ENCODE measurements at regions not wholly inside any gene's neighbourhood (a gene's known extent, or its start where the extent isn't known, plus 50 kb on each side); places are given as distances from the start of the nearest gene placed in this dataset.

DNA sequence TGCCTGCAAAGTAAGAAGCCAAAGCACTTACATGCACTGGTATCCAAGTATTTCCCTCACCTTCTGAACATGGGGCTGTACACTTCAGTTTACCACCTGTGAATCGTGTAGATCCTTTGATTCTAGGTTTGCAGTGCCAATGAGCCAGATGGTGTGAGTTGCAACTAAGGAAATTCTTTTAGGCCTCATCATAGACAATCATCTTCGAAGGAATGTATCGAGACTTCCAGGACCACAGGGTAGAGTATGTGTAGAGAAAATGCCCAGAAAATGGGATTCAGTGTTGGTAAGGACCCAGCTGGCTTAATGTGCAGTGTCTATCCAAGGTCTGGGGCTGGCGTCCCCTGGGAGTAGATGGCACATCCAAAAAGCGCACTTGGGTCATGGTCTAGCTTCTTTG, 323.2 kb upstream of the TPM1 start:
- no peak for DNase-seq

DNA sequence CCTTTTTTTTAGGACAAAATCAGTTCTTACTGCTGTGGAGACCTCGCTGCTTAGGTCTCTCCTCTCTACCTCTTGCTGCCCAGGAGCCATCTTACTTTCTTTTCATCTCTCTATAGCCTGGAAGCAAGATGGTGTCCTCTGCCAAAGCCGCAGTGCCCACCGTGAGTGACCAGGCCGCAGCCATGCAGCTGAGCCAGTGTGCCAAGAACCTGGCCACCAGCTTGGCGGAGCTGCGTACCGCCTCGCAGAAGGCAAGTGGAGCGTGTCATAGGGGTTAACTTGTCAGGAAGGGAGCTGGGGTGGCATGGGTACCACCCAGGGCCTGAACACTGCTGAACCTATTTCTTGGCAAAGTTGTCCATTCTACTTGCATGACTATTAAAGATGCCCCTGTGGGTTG, 320.3 kb upstream of the TPM1 start:
- DNase-seq = no peak

DNA sequence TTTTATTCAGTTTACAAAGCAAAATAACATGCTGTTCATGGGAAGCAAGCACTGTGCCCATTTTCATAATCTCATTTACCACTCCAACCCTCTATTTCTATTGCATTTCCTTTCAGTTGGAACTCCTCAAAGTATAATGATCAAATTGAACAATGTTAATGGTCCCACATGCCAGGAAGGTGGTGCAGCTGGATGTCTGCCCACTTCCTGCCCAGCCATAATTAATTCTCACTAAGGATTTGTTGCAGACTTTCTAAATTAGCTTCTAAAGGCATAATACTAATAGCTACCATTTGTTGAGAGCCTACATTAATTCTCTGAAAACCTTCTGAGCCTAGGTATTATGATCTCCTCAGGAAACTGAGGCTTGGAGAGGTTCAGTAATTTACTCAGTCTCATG, 316.1 kb upstream of the TPM1 start:
- no peak for DNase-seq

DNA sequence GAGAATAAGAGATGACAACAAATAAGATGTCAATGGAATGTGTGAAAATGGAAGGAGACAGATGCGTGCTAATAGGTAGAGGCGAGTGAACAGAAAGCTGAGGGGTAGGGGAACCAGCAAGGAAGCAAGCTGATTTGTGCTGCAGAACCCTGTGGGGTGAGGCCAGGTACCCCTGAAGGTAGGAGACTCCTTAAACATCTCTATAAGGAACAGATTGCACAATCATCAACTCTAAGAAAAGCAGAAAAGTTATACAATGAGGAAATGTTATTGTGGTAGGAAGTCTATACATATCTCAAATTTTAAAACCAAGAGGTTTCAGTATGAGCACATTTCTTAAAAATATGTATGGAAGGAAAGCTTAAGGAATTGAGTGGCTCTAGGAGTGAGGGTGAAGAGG, 315.0 kb upstream of the TPM1 start:
- DNase-seq = no peak

DNA sequence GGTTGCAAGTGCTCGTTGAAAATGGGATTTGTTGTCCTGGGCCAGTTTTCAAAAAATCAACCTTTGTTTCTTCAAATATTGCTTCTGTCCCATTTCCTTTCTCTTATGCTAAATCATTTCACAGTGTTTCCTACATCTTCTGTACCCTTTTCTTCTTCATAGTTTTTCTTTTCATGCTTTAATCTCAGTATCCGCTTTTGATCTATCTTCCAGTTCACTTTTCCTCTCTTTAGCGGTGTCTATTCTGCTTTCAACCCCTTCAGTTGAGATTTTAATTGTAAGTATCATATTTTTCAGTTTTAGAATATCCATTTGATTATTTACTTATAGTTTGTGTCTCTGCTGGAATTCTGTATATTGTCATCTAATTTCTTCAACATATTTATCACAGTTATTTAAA, 311.7 kb upstream of the TPM1 start:
- DNase-seq = no peak

DNA sequence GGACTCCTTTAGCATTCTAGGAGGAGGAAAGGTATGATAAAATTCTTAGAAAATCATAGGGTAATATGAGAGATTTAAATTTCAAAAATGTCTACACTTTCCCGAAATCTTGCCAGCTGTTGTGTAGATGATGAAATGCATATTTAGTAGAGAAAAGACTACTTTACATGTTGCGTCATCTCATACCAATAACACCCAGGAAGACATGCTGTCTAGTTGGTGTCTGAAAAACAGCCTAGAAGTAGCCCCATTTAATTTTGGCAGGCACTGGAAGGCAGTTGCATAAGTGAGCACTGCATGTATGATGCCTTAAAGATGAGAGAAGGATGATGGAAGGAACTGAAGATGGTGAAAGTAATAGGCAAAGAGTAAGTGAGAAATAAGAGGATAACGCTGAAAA, 310.5 kb upstream of the TPM1 start:
- DNase-seq = no peak

DNA sequence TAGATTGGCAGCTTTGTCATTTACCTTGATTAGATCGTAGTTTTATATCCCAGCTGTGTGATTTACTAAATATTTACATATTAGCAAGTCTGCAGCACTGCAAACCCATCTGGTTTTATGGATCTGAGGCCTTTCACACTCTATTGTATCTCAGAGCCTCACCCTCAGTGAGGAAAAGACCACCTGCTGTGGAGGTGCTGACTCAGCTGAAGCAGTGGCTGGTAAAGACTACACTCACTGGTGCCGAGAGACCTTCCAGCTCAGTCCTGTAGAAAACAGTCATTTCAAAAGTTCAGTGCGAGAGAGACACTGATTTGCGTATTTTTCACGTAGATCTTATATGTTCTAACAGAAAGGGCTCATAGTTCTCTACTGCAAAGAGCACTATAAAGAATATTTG, 307.8 kb upstream of the TPM1 start:
- no peak for DNase-seq

DNA sequence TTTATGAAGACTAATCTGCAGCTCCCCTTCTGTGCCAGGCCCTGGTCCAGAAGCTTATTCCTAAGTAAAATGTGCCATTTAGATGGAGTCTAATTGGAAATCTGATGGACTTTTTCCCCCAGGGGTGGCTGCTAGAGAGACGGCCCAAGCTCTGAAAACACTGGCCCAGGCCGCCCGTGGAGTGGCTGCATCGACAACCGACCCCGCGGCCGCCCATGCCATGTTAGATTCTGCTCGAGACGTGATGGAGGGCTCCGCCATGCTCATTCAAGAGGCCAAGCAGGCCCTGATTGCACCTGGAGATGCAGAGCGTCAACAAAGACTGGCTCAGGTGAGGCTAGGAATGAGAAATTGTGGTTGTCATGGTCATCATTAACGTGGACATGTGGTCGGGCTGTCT, 305.8 kb upstream of the TPM1 start:
- no peak for DNase-seq

DNA sequence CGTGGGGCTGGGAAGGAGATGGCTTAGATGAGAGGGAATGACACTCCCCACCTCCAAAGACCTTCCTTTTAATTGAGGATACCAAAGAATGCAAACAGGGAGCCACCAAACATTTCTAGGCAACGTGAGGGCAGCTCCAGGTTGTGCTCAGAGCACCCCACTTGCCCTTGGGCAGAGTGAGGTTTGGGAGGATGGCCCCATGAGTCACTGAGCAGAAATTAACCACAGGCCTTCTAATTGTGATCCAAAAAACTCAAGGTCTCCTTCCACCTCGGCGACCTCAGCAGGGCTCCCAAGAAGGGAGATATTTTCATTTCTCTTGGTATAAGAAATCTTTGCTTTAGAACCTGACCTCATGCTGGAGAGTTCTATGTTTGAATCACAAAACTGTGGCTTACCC, 305.0 kb upstream of the TPM1 start:
- no peak for DNase-seq

DNA sequence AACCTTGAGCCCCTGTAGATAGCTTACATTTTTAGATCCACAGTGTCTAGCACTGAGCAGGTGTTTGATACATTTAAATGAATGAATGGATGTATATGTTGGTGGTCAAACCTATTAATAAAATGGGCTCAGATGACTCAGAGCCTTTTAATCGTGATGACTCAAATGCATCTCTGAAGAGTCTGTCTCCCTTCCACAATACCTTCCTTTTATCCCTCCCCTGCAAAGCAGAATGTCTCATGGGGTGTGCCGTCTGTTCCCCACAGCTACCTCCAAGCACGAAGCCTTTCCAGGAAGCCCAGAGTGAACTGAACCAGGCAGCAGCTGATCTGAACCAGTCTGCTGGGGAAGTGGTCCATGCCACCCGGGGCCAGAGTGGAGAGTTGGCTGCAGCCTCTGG, 303.5 kb upstream of the TPM1 start:
- no peak for DNase-seq

DNA sequence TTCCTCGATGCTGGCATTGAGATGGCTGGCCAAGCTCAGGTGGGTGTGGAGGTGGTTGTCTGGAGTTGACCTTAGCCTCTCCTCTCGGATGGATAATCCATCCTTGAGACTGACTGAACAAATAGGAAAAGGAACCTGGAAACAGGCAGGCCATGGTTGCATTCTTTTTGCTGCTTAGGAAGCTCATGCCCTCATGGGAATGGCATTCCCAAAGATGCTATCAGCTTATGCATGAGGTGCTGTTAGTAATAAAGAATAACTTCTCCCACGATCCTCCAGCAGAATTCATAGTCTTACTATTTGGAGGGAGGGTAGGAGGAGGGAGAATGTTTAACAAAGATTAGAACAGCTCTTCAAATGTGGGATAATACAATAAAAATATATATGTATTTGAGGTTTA, 303.0 kb upstream of the TPM1 start:
- no peak for DNase-seq

DNA sequence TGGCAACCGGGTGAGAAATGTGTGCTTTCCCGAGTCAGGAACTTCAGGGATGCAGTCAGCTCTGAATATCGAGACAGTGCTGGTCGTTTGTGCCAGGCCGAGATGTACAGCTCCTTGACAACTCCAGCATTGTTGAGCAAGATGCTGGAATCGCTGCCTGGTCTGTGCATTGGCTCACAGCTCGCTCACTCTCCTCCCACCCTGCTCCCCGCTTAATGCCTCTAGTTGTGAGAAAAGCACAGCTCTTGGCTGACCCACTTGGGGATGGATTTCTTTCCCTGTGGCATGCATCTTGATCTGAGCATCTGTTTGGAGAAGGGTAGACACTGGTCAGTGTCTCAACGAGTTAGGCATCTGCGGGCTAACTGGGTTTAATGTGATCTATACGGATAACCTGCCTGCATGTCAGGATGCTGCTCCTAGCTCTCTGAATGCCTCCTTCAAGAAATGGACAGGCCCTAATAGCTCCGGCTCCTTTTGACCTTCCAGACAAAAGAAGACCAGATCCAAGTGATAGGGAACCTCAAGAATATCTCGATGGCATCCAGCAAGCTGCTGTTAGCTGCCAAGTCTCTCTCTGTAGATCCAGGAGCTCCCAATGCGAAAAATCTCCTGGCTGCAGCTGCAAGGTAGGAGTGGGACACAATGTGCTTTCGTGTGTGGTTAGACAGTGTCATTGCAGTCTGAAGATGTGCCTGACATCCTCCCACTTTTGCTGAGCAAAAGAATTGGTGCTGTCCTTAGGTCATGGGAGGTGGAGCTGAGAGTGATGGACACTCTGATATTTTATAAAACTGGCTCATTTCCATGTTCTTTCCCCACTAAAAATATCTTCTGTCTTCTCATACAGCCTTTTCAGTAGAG, 302.2 kb upstream of the TPM1 start:
- no peak for DNase-seq

DNA sequence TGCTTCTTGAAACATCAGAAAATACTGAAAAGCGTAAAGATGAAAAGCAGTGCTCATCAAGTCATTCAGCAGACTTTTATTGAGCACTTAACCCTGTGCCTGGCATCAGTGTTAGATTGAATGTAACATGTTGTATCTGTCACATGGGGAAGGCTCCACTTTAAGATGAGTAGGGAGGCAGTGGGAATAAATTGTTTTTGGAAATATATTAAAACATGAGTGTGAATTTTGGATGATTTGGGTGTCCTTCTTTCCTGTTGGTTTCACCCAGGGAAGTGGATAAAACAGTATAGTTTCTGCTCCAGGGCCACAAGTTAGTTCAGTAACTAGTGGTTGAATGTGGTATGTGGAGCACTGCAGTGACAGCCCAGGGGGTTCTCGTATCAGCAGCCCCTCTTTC, 301.4 kb upstream of the TPM1 start:
- DNase-seq = no peak

DNA sequence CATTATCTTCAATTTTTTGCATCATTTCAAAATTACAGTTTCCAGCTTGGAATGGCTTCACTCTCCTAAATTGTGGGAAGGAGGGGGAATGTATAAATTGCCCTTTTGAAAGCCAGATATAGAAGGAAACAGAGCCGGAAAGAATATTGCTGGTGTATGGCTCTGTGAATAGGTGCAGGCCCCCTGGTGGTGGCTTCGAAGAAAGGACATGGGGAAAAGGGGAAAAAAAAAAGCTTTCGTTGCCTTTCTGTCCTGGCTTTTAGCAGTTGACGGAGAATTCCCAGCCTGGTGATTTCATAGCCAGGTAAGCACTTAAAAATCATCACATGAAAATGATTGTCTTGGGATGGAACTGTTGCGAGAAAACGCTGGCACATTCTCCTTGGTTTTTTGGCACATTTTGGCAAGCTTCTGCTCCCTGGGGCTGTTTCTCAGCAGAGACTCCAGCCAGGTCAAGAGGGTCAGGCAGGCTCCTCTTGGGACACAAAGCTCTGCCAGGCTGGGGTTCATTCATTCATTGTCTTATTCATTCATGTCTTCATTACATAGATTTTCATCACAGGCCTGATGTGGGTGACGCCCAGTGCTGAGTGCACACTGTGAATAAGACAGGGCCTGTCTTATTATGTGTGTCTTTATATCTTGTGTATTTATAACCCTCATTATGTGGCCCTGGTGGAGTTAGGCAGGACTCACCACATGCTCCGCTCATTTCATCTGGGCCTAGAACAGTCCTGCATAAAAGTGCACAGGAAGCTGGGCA, 300.0 kb upstream of the TPM1 start:
- DNase-seq = peak; percentile 66

DNA sequence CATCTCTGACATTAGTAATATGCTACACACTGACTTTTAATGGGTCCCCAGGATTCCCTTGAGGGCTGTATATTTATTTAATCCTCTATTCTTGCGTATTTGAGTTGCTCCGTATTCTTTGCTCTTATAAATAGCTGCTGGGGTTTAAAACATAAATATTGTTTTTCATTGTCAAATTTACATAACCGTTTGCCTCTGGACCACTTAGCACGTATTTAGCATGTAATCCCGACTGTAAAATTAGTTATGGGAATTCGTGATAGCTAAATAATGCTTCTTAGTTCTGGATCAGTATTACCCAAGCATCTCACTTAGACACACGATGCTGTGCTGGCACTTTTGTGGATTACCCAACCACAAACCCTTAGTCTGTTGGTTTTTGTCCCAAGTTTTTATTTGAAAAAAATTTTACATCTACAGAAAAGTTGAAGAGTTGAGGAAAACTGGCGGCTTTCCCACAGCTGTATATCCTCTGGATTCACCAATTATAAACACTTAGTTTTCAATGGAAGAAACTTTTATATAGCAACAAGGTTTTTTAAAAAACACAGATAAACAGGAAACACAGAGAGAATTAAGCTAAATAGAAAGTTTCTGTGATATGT, 296.8 kb upstream of the TPM1 start:
- DNase-seq = no peak

DNA sequence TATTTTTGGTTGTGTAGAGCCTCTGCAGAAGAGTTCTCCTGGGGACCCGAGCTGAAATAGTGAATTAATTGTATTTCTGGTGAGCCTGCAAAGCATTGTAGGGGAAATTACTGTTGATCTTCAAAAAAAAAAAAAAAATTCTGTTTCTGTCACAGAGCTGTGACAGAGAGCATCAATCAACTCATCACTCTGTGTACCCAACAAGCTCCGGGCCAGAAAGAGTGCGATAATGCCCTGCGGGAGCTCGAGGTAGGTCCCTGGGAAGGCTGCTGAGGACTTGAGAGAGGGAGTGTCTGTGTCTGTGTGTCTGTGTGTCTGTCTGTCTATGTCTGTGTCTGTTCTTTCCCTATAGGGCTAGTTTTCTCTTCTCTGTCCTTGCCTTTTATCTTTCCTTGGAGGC, 294.4 kb upstream of the TPM1 start:
- no peak for DNase-seq

DNA sequence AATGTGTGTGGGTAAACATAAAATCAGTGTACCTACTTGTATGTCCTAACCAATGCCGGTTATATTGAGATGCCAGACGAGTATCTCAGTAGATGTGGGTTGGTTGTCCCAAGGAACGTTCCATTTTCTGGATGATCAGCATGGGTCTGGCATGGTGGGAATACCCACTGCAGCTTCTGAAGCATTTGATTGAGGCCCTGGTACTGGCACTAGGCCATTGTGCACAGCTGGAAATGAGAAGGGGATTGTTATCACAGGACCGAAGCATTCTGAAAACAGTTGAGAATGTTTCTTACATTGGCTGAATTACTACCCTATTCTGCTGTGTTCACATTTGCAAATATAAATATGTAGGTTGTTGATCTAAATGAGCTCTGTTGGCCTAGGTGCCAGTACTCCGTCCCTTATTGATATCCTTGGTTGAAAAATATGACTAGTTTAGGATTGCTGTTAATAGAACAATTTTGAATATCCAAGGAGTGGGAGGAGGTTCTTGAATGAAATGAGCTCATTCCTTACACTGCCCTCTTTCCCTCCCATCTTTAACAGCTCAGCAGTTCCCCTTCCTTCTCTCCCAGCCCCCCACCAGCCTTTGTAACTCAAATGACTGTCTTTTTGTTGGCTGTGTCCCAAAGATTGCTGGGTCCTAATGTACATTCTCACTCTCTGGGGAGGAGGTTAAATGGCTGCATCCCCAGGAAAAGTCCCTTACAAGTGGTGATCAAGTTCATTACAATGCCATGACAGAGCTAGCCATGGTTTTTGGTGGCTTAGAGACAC, 293.3 kb upstream of the TPM1 start:
- DNase-seq = no peak

DNA sequence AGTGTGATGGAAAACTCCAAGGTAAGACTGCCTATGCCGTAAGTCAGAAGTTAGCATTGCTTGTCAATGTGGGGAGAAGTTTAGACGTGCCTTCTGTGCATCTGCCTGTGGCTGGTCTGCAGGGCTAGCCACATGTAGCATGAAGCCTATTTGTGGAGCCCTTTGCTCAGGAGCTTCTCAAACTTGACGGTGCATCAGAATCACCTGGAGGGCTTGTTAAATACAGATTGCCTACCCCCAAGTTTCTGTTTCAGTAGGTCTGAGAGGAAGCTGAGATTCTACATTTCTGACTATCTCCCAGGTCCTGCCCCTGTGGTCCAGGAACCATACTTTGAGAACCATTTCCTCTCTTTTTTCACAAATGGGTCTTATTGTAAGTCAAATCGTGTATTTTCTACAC, 292.1 kb upstream of the TPM1 start:
- DNase-seq = no peak

DNA sequence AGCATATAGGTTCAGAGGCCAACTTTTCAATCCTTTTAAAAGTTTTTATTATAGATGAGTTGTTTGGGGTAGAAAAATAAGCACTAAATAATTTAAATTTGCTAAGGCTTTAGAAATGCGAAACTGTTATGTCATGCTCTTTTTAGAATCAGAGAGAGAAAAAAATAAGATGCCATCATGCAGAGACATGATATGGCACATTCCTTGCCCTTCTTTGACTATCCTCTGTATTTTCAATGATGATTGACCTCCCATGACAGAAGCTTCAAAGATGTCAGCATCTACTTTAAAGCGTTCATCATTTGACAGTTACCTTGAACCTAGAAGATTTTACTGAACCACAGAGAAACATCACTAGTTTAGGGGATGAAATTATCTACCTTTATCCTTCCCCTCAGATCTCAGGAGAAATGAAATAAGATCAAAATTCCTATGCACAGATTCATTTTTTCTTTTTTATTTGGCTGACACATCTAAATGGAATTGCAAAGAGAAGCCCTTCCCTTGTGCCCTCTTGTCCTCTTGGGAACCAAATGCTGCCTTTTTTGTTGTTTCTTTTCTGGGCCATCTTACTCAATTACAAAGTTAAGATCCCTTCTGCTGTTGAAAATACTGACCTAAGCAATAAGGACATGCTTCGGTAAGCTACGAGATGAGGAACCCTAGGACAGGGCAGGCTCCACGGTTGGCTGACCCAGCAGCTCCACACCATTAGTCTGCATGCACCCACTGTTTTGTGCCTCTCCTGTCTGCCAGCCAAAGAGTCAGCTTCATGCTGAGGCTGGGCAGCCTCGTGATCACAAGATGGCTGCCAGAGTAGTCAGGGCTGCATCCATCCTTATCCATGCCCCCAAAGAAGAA, 289.7 kb upstream of the TPM1 start:
- no peak for DNase-seq

DNA sequence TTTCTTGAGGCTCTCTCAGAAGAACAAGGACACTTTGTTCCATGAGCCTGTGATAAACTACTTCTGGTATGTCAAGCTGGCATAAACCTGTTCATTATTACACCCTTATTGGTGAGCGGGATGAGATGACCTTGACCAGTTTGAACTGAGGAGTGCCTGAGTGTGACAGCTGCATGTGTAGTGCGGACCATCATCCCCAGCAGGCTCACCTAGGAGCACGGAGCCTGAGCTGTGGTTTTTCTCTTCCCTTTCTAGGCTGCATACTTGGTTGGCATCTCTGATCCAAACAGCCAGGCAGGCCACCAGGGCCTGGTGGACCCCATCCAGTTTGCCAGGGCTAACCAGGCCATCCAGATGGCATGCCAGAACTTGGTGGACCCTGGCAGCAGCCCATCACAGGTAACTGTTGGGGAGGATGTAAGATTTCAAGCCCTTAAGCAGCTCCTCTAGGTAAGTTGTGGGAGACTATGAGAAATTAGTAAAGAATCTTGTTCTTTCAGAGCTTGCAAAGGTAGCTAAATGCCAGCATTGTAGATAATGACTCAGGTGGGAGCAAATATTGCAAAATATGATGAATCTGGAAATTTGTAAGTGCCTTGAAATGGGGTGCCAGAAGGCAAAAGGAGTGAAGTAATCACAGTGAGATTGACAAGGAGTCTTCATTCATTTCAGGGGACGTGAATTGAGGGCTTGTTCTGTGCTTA, 288.9 kb upstream of the TPM1 start:
- DNase-seq = no peak

DNA sequence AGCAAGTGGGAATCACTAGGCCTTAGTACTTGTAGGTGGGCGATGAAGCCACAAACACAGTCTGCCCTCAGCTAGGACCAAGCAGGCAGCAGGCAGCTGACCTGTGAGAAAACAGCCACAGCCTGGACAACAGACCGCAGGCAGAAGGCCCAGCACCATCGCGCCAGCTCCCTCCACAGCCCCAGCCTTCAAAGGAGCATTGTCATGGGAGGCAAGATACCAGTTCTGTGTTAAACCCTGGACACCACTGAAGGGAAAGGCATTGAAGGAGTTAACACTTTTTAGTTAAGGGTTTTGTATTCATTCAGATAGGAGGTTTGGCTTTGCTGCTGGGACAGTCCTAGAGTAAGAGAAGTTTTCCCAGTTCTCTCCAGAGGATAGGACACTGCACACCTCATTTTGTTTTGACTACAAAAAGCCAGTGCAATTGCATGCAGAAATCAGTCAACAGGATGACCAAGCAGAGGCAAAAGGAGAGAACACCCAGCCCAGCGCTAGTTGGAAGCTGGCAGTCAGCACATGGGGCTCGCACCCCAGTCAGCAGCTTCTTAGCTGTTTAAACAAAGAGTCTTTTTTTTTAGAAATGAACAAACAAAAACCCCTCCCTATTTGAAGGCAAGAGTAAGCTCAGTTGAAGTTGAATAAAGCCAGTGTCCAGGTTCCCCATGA, 286.1 kb upstream of the TPM1 start:
- no peak for DNase-seq

Data from OCI-M1 (cell line).